H1 (cell line): ENCODE measurements at regions not wholly inside any gene's neighbourhood (a gene's known extent, or its start where the extent isn't known, plus 50 kb on each side); places are given as distances from the start of the nearest gene placed in this dataset.

Source experiments
- EP300 ChIP-seq, 2 experiments: IDR thresholded peaks; 1 replicate in 1 of 2; 2 replicates in 1 of 2; pipeline ENCODE4 v1.6.1; 2011 to 2012; ENCODE audit warnings: low read depth in 2 of 2, low read length in 2 of 2, mild to moderate bottlenecking in 2 of 2, borderline replicate concordance in 1 of 2, inconsistent platforms in 1 of 2, moderate library complexity in 1 of 2

- no peak for TF ChIP-seq EP300 (IDR thresholded peaks at IDR 0.05; ENCODE audit: borderline replicate concordance in 1 of 2, low read depth in 2 of 2, low read length in 2 of 2)
These were observed 321.7 kb downstream of the TEX13C start (continued) for GRCh38 chrX:125641405-125641804.
